GM13976 (cell line): ENCODE measurements at regions not wholly inside any gene's neighbourhood (a gene's known extent, or its start where the extent isn't known, plus 50 kb on each side); places are given as distances from the start of the nearest gene placed in this dataset.
"Not testable (repeated sequence)": the region's sequence is repeated elsewhere in the genome, so short reads cannot be mapped to it uniquely, and the experiment has no call there.

Experiments
- DNase-seq: peaks from one replicate; pipeline ENCODE4 v3.0.0; 2012; ENCODE audit warnings: low spot score
- CTCF ChIP-seq: IDR thresholded peaks from 2 replicates; pipeline ENCODE4 v1.5.1; 2012; ENCODE audit warnings: borderline replicate concordance, mild to moderate bottlenecking; ENCODE audit not compliant: insufficient read depth; ENCODE audit errors: extremely low read depth, missing control alignments, control extremely low read depth
- in situ Hi-C: fragments of 300-500 bp; cut with MboI; formaldehyde crosslinking; loops from one replicate; pipeline ENCODE4 v1.12.0; 2022; ENCODE audit warnings: low sequenced_read_pairs, mixed read lengths, inconsistent platforms; ENCODE audit not compliant: unreplicated experiment

- no peak for DNase-seq
- no peak for TF ChIP-seq CTCF
- in situ Hi-C loops, result no loop called here
Measured at GRCh38 chr1:25120281-25120680, 112.0 kb downstream of the SYF2 start.

GRCh38 chr1:25118546-25118945, 113.8 kb downstream of the SYF2 start:
- in situ Hi-C loops, result no loop called here
- TF ChIP-seq CTCF, result no peak
- DNase-seq, result no peak

GRCh38 chr1:25117233-25117823, 115.0 kb downstream of the SYF2 start:
- no peak for DNase-seq
- in situ Hi-C loops, result no loop called here
- peak; percentile 25 for TF ChIP-seq CTCF

GRCh38 chr1:25116832-25117231, 115.5 kb downstream of the SYF2 start:
- in situ Hi-C loops, result no loop called here
- no peak for TF ChIP-seq CTCF
- DNase-seq, result no peak

- DNase-seq, in situ Hi-C loops: not testable (repeated sequence)
Measured at GRCh38 chr1:25116117-25116516, 116.2 kb downstream of the SYF2 start.

GRCh38 chr1:25113731-25114130, 118.6 kb downstream of the SYF2 start:
- no peak for TF ChIP-seq CTCF
- in situ Hi-C loops, result no loop called here
- DNase-seq, result no peak

- in situ Hi-C loops, result no loop called here
- TF ChIP-seq CTCF, result no peak
- DNase-seq, result no peak
Measured at GRCh38 chr1:25113086-25113485, 119.2 kb downstream of the SYF2 start.
